Bronchial epithelial cell (primary cell): ENCODE measurements at regions not wholly inside any gene's neighbourhood (a gene's known extent, or its start where the extent isn't known, plus 50 kb on each side); places are given as distances from the start of the nearest gene placed in this dataset.

Experiments
- DNase-seq: peaks from one replicate; pipeline ENCODE4 v3.0.0-alpha.2; 2010; ENCODE audit warnings: low read depth
- FAIRE-seq: peaks from 2 replicates; lab custom pipeline; 2011; peaks lifted over from hg19 to GRCh38; lab: Jason Lieb, UNC
- H3K27me3 ChIP-seq: 2 replicates; pipeline ENCODE4 v1.5.1; 2011; ENCODE audit warnings: low read length; ENCODE audit not compliant: control insufficient read depth, insufficient read depth
- H3K36me3 ChIP-seq: 2 replicates; pipeline ENCODE4 v1.5.1; 2011; ENCODE audit warnings: low read length; ENCODE audit not compliant: control insufficient read depth, insufficient read depth
- H3K4me3 ChIP-seq: 2 replicates; pipeline ENCODE4 v1.5.1; 2011; ENCODE audit warnings: mild to moderate bottlenecking, low read depth, low read length, control low read depth
- CTCF ChIP-seq: IDR thresholded peaks from 2 replicates; pipeline ENCODE4 v1.5.1; 2011; ENCODE audit warnings: mild to moderate bottlenecking, moderate library complexity, low read length, control low read depth, inconsistent platforms; ENCODE audit not compliant: insufficient read depth, severe bottlenecking

GRCh38 chr1:65097076-65097475, 50.9 kb upstream of the AK4 start:
- no peak for TF ChIP-seq CTCF
- FAIRE-seq (no peak), DNase-seq (no peak)
- H3K27me3 ChIP-seq: no peaks in the 10 kb centered on the region
- H3K36me3 ChIP-seq: no peaks in the 10 kb centered on the region
- H3K4me3 ChIP-seq: no peak overlapping the region
